Thoracic aorta (tissue), 2 donors: ENCODE measurements at regions not wholly inside any gene's neighbourhood (a gene's known extent, or its start where the extent isn't known, plus 50 kb on each side); places are given as distances from the start of the nearest gene placed in this dataset.

ENCODE experiments used
- ATAC-seq: fragments of 150-250 bp; one replicate; pipeline ENCODE4 v1.8.0; 2017; ENCODE audit warnings: low read depth; ENCODE audit not compliant: insufficient number of reproducible peaks, low FRiP score
- DNase-seq: peaks from one replicate; pipeline ENCODE4 v3.0.0-alpha.2; 2020; ENCODE audit warnings: low spot score
- H3K27ac ChIP-seq, 2 donors: fragments of 200-600 bp; sonication (generic); 1 replicate in 1 of 2; 2 replicates in 1 of 2; pipeline ENCODE4 v1.5.1; 2016; ENCODE audit warnings: mild to moderate bottlenecking in 2 of 2, moderate library complexity in 2 of 2
- H3K27me3 ChIP-seq: fragments of 200-600 bp; sonication (generic); replicated peaks from 2 replicates; pipeline ENCODE4 v1.6.0; 2016; ENCODE audit warnings: mild to moderate bottlenecking; ENCODE audit not compliant: insufficient read depth
- H3K36me3 ChIP-seq: fragments of 200-600 bp; sonication (generic); one replicate; pipeline ENCODE4 v1.5.1; 2016
- H3K4me1 ChIP-seq, 2 donors: fragments of 200-600 bp; sonication (generic); 1 replicate in 1 of 2; 2 replicates in 1 of 2; pipeline versions ENCODE4 v1.5.1 to v1.6.0; 2016; ENCODE audit warnings: low read depth in 2 of 2, mild to moderate bottlenecking in 1 of 2; ENCODE audit not compliant: control insufficient read depth in 1 of 2
- H3K4me3 ChIP-seq: fragments of 200-600 bp; sonication (generic); 2 replicates; pipeline ENCODE4 v1.5.1; 2016; ENCODE audit warnings: mild to moderate bottlenecking
- H3K9me3 ChIP-seq: fragments of 200-600 bp; sonication (generic); 2 replicates; pipeline ENCODE4 v1.5.1; 2016
- TF ChIP-seq, protein P1 (sequence below): fragments of 200-600 bp; sonication (generic); IDR thresholded peaks from one replicate; pipeline ENCODE4 v1.5.1; 2019; ENCODE audit warnings: antibody characterized with exemption

- TF ChIP-seq, protein P1, sequence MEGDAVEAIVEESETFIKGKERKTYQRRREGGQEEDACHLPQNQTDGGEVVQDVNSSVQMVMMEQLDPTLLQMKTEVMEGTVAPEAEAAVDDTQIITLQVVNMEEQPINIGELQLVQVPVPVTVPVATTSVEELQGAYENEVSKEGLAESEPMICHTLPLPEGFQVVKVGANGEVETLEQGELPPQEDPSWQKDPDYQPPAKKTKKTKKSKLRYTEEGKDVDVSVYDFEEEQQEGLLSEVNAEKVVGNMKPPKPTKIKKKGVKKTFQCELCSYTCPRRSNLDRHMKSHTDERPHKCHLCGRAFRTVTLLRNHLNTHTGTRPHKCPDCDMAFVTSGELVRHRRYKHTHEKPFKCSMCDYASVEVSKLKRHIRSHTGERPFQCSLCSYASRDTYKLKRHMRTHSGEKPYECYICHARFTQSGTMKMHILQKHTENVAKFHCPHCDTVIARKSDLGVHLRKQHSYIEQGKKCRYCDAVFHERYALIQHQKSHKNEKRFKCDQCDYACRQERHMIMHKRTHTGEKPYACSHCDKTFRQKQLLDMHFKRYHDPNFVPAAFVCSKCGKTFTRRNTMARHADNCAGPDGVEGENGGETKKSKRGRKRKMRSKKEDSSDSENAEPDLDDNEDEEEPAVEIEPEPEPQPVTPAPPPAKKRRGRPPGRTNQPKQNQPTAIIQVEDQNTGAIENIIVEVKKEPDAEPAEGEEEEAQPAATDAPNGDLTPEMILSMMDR = no peak
- DNase-seq = no peak
- no peaks in the 10 kb centered on the region for H3K27me3 ChIP-seq
- ATAC-seq = no peak
- H3K4me1 ChIP-seq = no peaks in the 10 kb centered on the region
- H3K27ac ChIP-seq = no peak overlapping the region
- no peaks in the 10 kb centered on the region for H3K9me3 ChIP-seq
- no peaks in the 10 kb centered on the region for H3K36me3 ChIP-seq
- no peak overlapping the region for H3K4me3 ChIP-seq
Measured at GRCh38 chr5:22998362-22998761, 145.2 kb upstream of the CDH12 start.

- Histone ChIP-seq H3K27ac (no peak overlapping the region), H3K36me3 (no peaks in the 10 kb centered on the region), H3K4me1 (no peaks in the 10 kb centered on the region), H3K4me3 (no peak overlapping the region), H3K9me3 (no peaks in the 10 kb centered on the region), H3K27me3 (no peaks in the 10 kb centered on the region)
- TF ChIP-seq, protein P1 = no peak
- ATAC-seq = no peak
- no peak for DNase-seq
Measured at GRCh38 chr5:22988937-22989336, 135.8 kb upstream of the CDH12 start.

DNA sequence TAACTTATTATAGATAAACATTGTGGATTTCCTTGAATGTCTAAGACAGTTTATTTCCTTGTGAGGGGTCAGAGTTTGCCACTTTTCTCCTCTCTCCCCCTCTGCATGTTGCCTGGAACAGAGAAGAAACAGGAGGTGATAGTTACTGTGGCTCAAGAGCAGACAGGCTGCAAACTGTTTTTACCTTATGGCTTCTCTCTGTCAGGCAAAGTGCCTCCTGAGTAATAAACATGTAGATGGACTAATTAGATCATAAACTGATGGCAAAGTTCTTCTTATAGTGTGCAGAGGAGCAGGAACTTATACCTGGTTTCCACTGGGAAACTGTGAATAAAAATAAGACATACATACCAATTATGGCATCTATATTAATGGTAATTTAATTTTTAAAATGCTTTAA is 133.1 kb upstream of the CDH12 start:
- no peaks in the 10 kb centered on the region for H3K36me3 ChIP-seq
- ATAC-seq = no peak
- DNase-seq = no peak
- no peaks in the 10 kb centered on the region for H3K4me1 ChIP-seq
- H3K27me3 ChIP-seq = no peaks in the 10 kb centered on the region
- no peak overlapping the region for H3K27ac ChIP-seq
- TF ChIP-seq, protein P1 = no peak
- H3K9me3 ChIP-seq = no peaks in the 10 kb centered on the region
- no peak overlapping the region for H3K4me3 ChIP-seq

DNA sequence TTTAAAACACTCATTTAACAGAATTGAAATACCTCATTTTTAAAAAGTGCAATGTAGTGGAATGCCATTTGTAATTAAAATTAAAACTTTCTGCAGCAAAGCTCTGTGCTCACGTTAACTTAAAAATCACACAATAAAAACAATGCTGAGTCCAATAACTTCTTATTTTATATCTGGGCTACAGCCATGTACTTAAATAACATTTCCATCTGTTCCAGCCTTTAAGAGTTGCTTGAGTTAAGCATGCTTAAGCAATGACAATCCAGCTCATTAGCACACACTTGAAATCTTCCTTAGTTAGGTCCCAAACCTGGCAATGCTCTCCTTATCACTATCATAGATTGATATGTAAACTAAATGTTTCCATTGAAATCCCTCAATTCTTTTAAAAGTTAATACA is 132.3 kb upstream of the CDH12 start:
- DNase-seq (no peak), ATAC-seq (no peak)
- Histone ChIP-seq H3K27me3 (no peaks in the 10 kb centered on the region), H3K9me3 (no peaks in the 10 kb centered on the region), H3K4me1 (no peaks in the 10 kb centered on the region), H3K36me3 (no peaks in the 10 kb centered on the region), H3K27ac (no peak overlapping the region), H3K4me3 (no peak overlapping the region)
- TF ChIP-seq, protein P1 = no peak

- TF ChIP-seq, protein P1 = no peak
- no peaks in the 10 kb centered on the region for H3K27me3 ChIP-seq
- H3K4me3 ChIP-seq = no peak overlapping the region
- ATAC-seq (no peak), DNase-seq (no peak)
- no peaks in the 10 kb centered on the region for H3K4me1 ChIP-seq
- H3K36me3 ChIP-seq = no peaks in the 10 kb centered on the region
- H3K27ac ChIP-seq = no peak overlapping the region
- H3K9me3 ChIP-seq = no peaks in the 10 kb centered on the region
Measured at GRCh38 chr5:22970956-22971618, 117.9 kb upstream of the CDH12 start.
